ENCODE measurements at regions not wholly inside any gene's neighbourhood (a gene's known extent, or its start where the extent isn't known, plus 50 kb on each side); places are given as distances from the start of the nearest gene placed in this dataset.

- H3T11ph ChIP-seq (ENCODE audit: low read length) = no peak overlapping the region
- H3K79me2 ChIP-seq (ENCODE audit: insufficient read depth, low read length) = no peaks in the 10 kb centered on the region
- H2BK120ac ChIP-seq (ENCODE audit: low read depth, low read length, poor library complexity, severe bottlenecking) = no peak overlapping the region
- H4K5ac ChIP-seq (ENCODE audit: insufficient read length, low read depth, low read length) = no peak overlapping the region
- no peak overlapping the region for H3K14ac ChIP-seq (ENCODE audit: insufficient read depth, low read length)
- no peak overlapping the region for H3K4me3 Mint-ChIP-seq
- H3K27ac ChIP-seq (ENCODE audit: insufficient read length, low read depth, low read length) = no peak overlapping the region
- H3K4ac ChIP-seq (ENCODE audit: low read depth, low read length) = no peak overlapping the region
- H2AK5ac ChIP-seq (ENCODE audit: insufficient read length, low read length) = no peak overlapping the region
- H3K4me1 Mint-ChIP-seq = peaks cover 0 to 2% of the 10 kb centered on the region in 2 experiments; a peak in 2 of 4 replicates
- H4K91ac ChIP-seq (ENCODE audit: insufficient read length, low read depth, low read length) = no peak overlapping the region
- H3K27me3 Mint-ChIP-seq (ENCODE audit: low read depth) = peaks cover 2% of the 10 kb centered on the region; the same call in 1 of the 2 replicates
- H3K4me1 ChIP-seq (ENCODE audit: insufficient read depth, low read length) = no peaks in the 10 kb centered on the region
- H3K27ac Mint-ChIP-seq = no peak overlapping the region
- DNase-seq = no peak
- no peaks in the 10 kb centered on the region for H3K79me1 ChIP-seq (ENCODE audit: insufficient read depth, low read depth, low read length, poor library complexity, severe bottlenecking)
- no peak overlapping the region for H2BK12ac ChIP-seq (ENCODE audit: insufficient read length, low read depth, low read length)
- H3K36me3 Mint-ChIP-seq (ENCODE audit: insufficient read depth in 1 of 3, low read depth in 3 of 3) = peaks cover 8 to 28% (median 15%) of the 10 kb centered on the region in 3 experiments; a peak in 6 of 7 replicates
- TF ChIP-seq CTCF (conservative IDR thresholded peaks at IDR 0.05) = no peak
- H3K18ac ChIP-seq (ENCODE audit: insufficient read length, low read depth, low read length) = no peak overlapping the region
- H2BK15ac ChIP-seq (ENCODE audit: low read depth, low read length) = no peak overlapping the region
- H2BK20ac ChIP-seq (ENCODE audit: low read depth, low read length, poor library complexity, severe bottlenecking) = no peak overlapping the region
- no peak overlapping the region for H3K56ac ChIP-seq (ENCODE audit: insufficient read length, low read depth, low read length)
- WGBS (ENCODE audit: extremely low coverage, insufficient read length, low lambda C conversion rate) = no CpG with 5 or more reads among the region's 3 CpGs
- H3K27me3 ChIP-seq (ENCODE audit: insufficient read depth, low read length) = no peaks in the 10 kb centered on the region
- no peak overlapping the region for H3K9ac ChIP-seq (ENCODE audit: extremely low read depth, insufficient read length, low read length)
- H4K20me1 ChIP-seq (ENCODE audit: control insufficient read depth, insufficient read depth, insufficient read length) = no peaks in the 10 kb centered on the region
- H4K8ac ChIP-seq (replicated peaks; ENCODE audit: insufficient read length, low read depth, low read length) = no peak overlapping the region
- H2BK5ac ChIP-seq (ENCODE audit: insufficient read length, low read length) = no peak overlapping the region
- no peak overlapping the region for H3K23ac ChIP-seq (ENCODE audit: insufficient read length, low read depth, low read length)
- H3K9me3 Mint-ChIP-seq = peaks cover 34 to 37% of the 10 kb centered on the region in 2 experiments
- H3K4me2 ChIP-seq (ENCODE audit: insufficient read depth, insufficient read length, low read length) = no peak overlapping the region
- H3K9me3 ChIP-seq (ENCODE audit: control insufficient read depth, low read depth, low read length) = peaks cover 8% of the 10 kb centered on the region
- H2AFZ ChIP-seq (ENCODE audit: low read length) = no peak overlapping the region
- H3K23me2 ChIP-seq (ENCODE audit: insufficient read length, low read depth, low read length, poor library complexity, severe bottlenecking) = no peaks in the 10 kb centered on the region
Measured at GRCh38 chr10:120069700-120070099, 177.2 kb downstream of the SEC23IP start.

Data from H9 (cell line).